CD4-positive, alpha-beta T cell treated with Interferon gamma for 1 hour (primary cell): ENCODE measurements at regions not wholly inside any gene's neighbourhood (a gene's known extent, or its start where the extent isn't known, plus 50 kb on each side); places are given as distances from the start of the nearest gene placed in this dataset.
"Not testable (repeated sequence)": the region's sequence is repeated elsewhere in the genome, so short reads cannot be mapped to it uniquely, and the experiment has no call there.

Experiments
- DNase-seq: peaks from one replicate; pipeline ENCODE4 v3.0.0-alpha.2; 2020

DNA sequence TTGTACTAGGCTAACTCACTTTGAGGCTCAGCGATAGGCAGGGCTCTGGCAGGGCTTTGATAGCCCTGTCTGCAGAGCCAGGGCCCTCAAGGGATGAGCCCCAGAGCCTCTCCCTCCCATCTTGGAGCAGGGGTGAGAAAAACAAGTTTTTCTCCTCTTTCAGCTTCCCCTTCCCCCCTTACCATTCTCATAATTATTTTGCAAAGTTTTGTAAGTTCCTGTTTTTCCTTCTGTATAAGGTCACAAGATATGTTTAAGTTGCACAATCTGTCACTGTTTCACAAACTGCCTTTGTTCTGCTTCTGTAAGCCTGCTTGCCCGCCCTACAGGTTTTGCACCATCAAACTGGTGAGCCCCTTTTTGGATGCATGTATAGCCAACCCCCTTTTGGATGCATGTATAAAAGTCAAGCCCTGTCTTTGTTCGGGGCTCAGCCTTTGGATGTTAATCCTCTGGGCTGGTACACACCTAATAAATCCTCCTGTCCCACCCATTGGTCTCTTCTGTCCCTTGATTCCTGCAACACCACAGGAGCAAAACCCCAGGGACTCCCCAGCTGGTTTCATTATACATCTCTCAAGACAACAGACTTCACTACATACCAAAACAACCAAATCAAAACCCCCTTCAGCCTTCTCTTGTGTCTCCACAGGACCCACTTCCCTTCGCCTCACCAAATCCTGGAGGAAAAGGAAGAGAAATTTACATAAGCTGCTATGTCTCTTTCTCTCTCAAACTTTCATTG lies 52.5 kb upstream of the RESF1 start:
- no peak for DNase-seq

DNA sequence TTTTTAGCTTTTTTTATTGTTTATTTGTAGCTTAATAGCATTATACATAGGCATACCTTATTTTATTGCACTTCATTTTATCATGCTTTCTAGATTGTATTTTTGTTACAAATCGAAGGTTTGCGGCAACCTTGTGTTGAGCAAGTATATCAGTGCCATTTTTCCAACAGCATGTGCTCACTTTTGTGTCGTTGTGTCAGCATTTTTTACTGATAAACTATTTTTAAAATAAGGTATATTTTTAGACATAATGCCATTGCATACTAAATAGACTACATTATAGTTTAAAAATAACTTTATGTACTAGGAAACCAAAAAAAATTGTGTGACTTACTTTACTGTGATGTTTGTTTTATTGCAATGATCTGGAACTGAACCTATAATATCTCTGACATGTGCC lies 56.2 kb upstream of the RESF1 start:
- no peak for DNase-seq

DNA sequence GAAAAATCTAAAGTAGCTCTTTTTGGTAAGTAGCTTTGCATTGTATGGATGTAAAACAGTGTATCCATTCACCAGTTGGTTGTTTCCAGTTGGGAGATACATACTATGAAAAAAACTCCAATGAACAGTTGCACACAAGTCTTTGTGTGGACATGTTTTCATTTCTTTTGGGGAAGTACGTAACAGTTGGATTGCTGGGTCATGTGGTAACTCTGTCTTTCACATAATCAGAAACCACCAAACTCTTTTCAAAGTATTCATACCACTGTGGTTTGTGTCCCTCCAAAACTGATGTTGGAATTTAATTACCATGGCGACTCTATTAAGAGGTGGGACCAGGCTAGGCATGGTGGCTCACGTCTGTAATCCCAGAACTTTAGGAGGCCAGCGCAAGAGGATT lies 58.9 kb upstream of the RESF1 start:
- DNase-seq, result no peak

DNA sequence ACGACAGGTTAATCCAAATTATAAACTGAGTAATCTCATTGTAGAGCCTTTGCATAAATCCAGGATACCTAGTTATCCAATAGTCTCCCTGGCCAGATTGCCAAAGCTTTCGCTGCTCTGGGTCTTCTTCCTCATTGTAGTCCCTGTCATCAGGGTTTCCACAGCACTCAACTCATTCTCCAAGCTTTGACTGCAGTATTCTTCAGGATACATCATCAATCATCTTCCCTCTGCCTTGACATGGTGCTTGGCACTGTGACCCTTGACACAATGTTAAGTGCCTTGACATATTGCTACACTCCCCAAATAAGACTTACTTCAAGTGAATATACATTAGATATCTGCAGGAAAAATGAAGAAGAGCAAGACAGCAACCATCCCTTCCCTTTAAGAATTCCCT lies 60.1 kb upstream of the RESF1 start:
- DNase-seq, result no peak

DNA sequence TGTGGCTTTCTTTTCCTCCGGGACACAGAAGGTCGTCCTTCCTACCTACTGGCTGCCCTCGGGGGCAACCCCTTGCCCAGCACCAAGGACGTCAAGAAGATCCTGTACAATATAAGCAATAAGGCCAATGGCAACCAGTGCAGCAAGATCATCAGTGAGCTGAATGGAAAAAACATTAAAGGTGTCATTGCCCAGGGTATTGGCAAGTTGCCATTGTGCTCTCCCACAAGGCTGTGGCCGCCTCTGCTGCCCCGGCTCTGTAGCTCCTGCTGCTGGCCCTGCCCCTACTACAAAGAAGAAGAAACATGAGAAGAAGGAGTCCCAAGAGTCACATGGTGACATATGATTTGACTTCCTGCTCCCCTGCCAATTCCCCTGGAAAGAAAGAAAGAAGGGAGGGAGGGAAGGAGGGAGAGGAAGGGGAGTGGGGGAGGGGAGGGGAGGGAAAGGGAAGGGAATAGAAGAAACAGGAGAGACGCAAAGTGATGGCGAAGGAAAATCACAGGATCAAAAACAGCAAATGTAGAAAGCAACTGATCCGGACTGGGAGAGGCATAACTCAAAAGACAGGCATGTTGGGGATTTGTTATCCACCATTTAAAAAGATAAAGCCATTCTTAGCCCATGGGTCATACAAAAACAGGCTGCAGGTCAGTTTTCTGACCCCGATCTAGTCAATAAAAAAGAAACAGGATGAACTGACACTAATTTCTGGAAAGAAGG lies 61.3 kb upstream of the RESF1 start:
- peak; percentile 39 for DNase-seq

DNA sequence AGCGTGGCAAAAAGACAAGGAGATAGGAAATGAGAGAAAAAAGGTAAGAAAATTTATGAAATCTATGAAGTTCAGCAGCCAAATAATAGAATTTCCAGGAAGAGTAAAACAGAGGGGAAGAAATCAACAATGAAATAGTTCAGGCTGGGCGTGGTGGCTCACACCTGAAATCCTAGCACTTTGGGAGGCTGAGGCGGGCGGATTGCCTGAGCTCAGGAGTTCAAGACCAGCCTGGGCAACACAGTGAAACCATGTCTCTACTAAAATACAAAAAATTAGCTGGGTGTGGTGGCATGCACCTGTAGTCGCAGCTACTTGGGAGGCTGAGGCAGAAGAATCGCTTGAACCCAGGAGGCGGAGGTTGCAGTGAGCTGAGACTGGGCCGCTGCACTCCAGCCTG lies 62.1 kb upstream of the RESF1 start:
- not testable (repeated sequence) for DNase-seq

DNA sequence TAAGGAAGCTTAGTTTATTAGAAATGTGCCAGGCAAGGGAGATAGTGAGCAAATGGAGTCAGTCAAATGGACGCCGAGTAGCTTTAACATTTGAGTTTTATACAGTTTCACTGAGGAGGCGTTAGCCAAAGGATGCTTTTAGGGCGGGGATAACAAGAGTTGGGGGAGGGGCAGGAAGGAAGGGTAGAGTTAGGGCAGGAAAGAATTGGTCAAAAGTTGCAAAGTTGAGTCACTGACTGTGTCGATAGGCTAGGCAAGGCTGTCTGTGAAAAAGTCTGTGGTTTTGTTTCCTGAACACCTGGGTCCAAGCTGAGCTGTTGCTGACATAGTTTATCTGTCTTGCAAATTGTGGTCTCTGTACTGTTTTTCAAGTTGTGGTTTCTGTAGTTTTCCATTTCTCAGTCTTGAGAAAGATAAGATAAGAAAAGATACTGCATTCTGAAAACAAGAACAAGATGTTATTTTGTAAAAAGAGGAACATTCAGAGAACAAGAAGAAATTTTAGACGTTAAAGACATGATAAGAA lies 62.6 kb upstream of the RESF1 start:
- DNase-seq, result peak; percentile 90

DNA sequence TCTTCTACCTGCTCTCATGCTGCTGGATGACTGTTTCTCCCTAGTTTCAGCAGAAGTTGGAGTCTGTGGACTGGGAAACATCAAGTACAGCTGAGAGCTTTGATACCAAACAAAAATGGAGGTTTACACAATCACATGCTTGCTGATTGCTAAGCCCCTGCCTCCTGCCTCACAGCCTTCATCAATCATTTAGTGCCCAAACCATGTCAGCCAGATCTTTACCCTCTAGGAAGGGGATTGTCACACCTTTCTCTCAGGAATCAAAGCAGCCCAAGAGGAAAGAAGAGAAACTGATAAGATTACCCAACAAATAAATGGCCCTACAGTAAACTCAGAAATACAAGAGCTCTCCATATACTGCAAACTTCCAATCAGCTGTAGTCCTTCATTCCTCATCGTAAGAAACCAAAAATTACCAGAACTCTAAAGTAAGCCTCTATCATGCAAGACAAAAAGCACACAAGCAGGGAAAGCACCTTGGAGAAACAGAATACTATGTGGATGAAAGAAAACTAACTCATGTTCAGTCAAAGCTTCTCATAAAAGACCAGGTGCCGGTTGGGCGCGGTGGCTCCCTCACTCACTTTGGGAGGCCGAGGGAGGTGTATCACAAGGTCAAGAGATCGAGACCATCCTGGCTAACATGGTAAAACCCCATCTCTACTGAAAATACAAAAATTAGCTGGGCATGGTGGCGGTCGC lies 63.6 kb upstream of the RESF1 start:
- no peak for DNase-seq

DNA sequence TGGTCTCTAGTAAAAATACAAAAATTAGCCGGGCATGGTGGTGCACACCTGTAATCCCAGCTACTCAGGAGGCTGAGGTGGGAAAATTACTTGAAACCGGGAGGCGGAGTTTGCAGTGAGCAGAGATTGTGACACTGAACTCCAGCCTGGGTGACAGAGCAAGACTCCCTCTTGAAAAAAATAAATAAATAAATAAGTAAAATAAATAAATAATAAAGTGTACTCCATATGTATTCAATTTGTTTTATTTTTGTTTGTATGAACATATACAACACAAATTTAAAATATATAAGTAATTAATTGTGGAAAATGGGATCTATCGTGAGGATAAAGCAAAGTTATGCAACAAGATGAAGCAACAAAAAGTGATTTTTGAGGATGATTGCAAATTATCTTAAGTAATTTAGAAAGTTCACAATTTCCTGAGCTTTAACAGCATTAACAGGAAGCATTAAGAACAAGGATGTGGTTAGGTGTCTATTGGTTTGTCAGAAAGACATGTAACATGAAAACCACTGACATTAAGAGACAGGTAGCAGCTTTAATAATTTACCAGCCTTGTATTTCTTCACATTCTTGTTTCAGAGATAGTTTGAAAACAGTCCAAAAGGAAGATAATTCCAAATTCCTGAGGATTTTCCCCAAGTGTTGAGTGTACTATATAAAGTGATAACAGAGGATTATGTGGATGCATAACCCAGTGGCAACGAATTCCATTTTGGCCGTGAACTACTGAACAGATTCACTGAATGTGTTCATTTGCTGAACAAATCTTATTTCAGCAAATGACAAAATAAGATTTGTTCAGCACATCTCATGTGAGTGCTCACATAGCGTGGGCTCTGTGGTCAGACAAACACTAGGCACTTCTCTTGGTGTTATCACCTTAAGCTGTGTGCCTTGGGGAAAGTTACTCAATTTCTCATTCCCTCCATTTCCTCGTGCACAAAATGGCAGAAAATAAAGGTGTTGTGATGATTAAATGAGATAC lies 68.6 kb upstream of the RESF1 start:
- no peak for DNase-seq

DNA sequence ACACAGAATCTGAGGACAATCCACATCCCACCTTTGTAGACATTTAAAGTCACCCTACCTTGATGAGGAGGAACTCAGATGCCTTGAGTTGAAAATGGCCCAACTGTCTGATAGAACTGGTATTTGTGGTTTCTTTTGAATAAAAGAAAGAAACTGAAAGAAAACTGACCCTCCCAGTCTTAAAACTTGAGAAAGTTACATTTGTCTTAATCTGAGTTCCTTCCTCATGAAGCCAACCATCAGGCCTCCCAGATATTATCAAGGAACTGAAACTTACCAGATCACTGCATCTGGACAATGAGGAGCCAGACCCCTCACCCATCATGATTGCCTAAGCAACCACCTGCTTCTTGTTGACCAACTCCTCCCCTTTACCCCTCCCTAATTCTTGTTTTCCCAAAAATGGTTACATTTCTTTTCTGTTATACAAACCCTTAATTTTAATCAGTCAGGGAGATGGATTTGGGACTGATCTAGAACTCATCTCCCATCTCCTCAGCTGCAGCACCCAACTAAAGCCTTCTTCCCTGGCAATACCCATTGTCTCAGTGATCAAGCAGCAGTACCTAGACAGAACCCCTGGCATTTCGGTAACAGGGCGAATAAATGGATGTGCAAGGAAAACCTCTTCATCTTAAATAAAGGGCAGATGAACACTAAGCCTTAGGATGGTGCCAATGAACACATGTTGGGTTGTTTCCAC lies 72.0 kb upstream of the RESF1 start:
- peak; percentile 31 for DNase-seq

DNA sequence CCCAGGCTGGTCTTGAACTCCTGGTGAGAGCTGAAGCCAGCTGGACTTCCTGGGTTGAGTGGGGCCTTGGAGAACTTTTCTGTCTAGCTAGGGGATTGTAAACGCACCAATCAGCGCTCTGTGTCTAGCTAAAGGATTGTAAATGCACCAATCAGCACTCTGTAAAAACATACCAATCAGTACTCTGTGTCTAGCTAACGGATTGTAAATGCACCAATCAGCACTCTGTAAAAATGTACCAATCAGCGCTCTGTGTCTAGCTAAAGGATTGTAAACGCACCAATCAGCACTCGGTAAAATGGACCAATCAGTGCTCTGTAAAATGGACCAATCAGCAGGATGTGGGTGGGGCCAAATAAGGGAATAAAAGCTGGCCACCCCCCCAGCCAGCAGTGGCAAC lies 76.5 kb upstream of the RESF1 start:
- not testable (repeated sequence) for DNase-seq

DNA sequence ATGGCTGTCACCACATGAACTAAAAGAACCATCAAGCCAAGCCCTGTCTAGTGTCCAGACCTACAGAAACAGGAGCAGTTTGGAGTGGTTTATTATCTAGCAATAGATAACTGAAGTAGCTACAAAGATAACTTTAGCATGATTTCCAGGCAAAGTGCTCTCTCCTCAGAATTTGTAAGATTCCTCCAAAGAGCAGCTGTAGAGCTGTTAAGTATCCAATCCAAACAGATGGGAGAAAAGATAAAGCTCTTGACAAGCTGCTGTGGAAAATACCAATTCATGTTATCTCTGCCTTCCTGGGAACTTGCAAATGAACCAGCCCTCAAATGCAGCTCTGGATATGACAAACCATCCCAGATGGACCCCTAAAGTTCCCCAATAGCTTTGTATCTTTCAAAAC lies 78.9 kb upstream of the RESF1 start:
- no peak for DNase-seq

DNA sequence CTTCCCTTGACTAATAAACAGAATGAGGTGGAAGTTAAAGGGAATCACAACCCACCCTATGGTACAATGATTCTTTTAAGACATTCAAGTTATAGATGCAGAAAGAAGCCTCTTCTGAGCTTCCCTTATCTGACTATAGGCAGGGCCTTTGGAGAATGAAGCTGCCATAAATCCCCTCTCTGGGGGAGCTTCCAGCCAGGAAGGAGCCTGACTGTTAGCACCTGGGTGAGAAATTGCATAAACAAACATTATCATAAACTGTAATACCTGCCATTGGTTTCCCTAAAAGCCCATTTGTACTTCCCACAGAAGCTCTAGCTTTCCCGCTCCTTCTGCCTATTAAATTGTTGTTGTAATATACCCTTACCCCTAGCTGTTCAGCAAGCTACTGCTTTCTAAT lies 81.3 kb upstream of the RESF1 start:
- DNase-seq, result no peak

DNA sequence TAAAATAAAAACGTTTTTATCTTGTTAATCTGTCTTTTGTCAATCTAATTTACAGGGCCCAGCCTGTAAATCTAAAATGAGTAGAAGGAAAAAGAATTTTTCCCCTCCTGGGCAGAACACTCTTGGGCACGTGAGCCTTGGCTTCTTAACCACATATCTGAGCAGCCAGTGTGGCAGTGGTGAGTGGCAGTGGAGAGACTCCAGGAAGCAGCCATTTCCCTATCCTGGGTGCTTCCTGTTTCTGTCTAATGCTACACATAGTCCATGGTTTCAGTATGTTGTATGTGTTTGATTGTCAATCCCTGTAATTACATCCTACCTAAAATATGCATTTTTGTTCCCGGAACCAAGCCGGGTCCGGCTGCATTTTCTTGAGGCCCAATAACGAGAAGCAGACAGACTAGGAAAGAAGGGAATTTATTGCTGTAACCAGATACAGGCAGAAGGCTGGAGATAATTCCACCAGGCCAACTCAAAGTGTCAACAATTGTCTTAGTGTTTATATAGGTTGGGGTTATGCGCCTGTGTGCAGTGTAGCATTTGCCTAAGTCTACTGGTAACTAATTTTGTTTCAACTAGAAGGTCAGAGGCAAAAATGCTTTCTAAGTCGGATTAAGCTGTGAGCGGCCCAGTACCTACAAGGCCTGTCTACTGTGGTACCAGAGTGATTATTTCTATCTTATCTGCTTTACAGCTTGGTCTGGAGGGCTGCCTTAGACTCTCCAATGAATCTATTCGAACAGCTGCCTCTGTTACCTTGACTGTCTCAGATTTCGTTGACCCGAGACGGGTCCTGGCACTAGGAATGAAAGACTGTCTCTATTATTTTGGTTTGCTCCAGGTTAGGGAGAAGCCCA lies 82.4 kb upstream of the RESF1 start:
- peak; percentile 49 for DNase-seq

DNA sequence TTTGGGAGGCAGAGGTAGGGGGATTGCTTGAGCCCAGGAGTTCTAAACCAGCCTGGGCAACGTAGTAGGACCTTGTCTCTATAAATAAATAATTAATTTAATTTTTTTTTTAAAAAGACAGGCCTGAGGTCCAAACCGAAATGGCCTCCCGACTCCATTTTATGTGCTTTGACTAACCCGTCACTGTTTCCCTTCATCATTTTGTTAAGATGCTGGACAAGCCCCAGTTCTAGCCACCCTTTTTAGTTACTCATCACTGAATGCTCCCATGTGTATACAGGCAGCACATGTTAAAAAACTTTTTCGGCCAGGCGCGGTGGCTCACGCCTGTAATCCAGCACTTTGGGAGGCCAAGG lies 83.6 kb upstream of the RESF1 start:
- no peak for DNase-seq

DNA sequence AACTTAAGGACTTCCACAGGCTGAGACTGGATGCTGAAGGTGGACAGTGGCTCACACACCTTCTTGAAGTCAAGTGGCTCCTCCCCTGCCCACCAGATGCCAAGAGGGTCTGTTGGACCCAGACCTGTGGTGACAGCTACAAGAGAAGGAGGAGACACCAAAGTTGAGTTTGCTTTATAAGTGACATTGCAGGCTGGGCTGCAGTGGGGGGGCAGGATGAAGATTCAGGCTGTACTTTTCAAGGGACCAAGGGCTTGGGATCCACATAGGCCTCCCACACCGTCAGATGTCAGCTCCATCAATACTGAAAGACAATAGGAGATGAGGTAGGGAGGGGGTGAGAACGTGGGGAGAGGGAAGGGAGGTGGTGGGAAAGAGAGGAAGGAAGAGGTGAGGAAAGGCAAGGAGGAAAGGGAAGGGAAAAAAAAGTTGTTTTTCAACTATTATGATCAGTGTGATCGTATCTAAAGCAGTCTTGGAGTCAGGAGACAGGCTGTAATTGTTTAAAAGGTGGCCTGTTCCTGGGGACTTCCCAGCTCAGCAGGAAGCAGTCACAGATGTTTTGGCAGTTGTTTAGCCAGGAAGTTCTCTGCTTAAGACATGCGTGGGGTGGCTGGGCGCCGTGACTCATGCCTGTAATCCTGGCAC lies 84.1 kb upstream of the RESF1 start:
- peak; percentile 87 for DNase-seq

DNA sequence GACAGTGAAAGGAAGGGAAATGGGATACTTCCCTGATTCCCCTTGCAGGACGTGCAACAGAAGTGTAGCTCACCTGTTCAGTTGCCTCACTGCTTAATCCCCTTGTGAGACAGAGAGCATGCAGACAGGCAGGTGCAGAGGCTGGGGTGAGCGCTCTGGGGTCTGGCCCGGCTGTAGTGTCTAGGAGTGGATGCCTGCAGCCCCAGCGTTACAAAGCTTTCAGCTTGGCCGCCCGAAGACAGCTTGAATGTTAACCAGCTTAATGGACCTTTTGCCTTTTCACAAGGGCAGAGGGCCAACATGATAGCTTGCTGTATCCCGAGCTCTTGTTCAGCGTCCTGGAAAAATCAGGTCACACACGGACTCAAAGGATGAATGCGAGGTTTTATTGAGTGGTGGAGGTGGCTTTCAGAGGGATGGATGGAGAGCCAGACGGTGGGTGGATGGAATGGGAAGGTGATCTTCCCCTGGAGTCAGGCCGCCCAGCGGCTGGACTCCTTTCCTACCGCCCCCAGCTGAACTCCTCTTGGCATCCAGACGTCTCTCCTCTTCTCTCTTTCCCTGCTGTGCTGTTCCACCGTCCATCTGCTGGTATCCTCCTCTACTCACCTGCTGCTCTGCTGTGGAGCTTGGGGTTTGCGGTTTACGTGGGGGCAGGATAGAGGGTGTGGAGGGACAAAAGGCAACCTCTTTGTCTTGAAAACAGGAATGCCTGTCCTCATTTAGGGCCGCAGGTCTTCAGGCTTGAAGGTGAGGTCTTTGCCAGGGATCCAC lies 86.2 kb upstream of the RESF1 start:
- DNase-seq, result no peak

DNA sequence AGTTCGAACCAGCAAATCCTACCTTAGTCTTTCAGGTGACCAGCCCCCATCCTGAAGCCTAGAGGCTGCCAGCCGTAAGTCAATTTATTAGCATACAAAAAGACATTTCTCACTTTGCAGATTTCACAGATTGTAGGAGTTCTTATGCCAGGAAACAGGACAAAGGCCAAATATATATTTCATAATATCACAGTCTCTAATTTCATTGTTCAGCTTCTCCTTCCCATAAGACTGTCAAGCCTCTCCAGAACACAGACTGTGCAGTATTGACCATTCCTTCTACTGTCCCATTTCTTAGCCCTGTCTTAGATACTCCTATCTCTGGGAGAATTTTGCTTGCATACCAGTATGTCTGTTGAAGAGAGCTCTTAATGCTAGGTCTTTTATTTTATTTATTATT lies 89.2 kb upstream of the RESF1 start:
- DNase-seq, result no peak

DNA sequence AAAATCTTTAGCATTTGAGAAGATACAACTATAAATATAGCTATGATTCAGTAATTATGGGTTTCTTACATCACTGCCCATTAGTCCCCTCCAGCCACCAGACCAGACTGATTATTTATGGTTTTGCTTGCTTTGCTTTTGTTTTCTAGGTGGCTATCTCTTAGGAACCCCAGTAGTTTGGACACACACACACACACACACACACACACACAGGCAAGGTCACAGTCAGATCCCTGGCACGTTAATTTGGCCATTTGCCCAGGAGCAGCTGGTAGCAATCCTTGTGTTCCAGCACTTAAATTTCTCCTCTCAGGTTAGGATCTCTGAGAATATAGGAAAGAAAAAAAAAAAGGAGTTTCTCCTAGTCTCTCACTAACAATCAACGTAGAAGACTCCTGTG lies 90.2 kb upstream of the RESF1 start:
- no peak for DNase-seq

DNA sequence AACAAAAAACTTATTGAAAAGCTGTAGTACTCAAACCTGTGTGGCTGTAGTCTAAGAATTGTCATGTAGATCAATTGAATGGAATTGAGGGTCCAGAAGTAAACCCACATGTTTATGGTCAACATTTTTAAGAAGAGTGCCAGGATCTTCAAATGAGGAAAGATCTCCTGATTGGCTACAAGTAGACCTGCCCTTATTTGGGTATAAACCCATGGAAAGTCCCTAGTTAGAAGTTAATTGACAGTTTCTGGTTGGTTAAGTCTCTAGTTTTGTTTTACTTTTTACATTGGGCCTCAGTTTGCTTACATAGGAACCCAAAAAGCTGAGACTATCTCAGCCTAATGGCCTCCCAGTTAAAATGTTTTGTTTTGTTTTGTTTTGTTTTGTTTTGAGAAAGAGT lies 91.9 kb upstream of the RESF1 start:
- DNase-seq, result no peak
